ENCODE measurements at regions not wholly inside any gene's neighbourhood (a gene's known extent, or its start where the extent isn't known, plus 50 kb on each side); places are given as distances from the start of the nearest gene placed in this dataset.

DNA sequence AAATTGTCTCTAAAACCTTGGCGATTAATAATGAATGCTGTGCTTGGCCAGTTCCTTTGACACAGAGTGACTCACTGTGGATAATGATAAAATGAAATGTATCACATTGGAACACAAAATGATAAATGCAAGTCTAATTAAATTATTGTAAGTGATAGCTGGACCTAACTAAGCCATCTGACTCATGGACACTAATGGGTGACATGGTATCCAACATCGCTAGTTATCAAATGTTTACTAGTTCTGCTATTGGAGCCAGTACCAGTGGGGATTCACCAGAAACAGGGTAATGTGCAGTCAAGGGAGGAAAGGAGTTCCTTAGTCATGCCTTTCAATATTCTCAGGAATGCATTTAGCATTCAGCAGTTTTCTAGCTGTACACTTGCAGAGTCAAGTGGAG is 736.3 kb upstream of the ACVR2A start:
- no peak overlapping the region for H3K9ac ChIP-seq (ENCODE audit: low read depth in 1 of 3, low read length in 3 of 3)
- H3K4me3 ChIP-seq (ENCODE audit: low read length in 3 of 3): no peak overlapping the region
- peaks cover 0 to 7% (median 6%) of the 10 kb centered on the region in 3 donors for H3K4me1 ChIP-seq (ENCODE audit: control insufficient read depth in 3 of 3, insufficient read depth in 3 of 3, low read length in 3 of 3)
- H3K27me3 ChIP-seq (ENCODE audit: control insufficient read depth in 3 of 3, insufficient read depth in 3 of 3, low read length in 3 of 3): no peaks in the 10 kb centered on the region
- no peaks in the 10 kb centered on the region for H3K9me3 ChIP-seq (ENCODE audit: control insufficient read depth in 3 of 3, low read length in 3 of 3)
- H3K36me3 ChIP-seq (ENCODE audit: control insufficient read depth in 3 of 3, insufficient read depth in 3 of 3, low read length in 3 of 3): no peaks in the 10 kb centered on the region
- no peak overlapping the region for H3K27ac ChIP-seq (ENCODE audit: low read depth, low read length)

GRCh38 chr2:147101941-147102790 is 742.7 kb upstream of the ACVR2A start:
- no peak overlapping the region for H3K9ac ChIP-seq (ENCODE audit: low read depth in 1 of 3, low read length in 3 of 3)

GRCh38 chr2:147100406-147101035 is 744.3 kb upstream of the ACVR2A start:
- Histone ChIP-seq H3K4me3 (ENCODE audit: low read length in 3 of 3) (no peak overlapping the region), H3K27me3 (ENCODE audit: control insufficient read depth in 3 of 3, insufficient read depth in 3 of 3, low read length in 3 of 3) (no peaks in the 10 kb centered on the region), H3K9ac (ENCODE audit: low read depth in 1 of 3, low read length in 3 of 3) (no peak overlapping the region), H3K9me3 (ENCODE audit: control insufficient read depth in 3 of 3, low read length in 3 of 3) (no peaks in the 10 kb centered on the region), H3K27ac (ENCODE audit: low read depth, low read length) (no peak overlapping the region), H3K36me3 (ENCODE audit: control insufficient read depth in 3 of 3, insufficient read depth in 3 of 3, low read length in 3 of 3) (no peaks in the 10 kb centered on the region), H3K4me1 (ENCODE audit: control insufficient read depth in 3 of 3, insufficient read depth in 3 of 3, low read length in 3 of 3) (no peaks in the 10 kb centered on the region)

More at GRCh38 chr2:147101941-147102790, 742.7 kb upstream of the ACVR2A start:
- Histone ChIP-seq H3K27me3 (ENCODE audit: control insufficient read depth in 3 of 3, insufficient read depth in 3 of 3, low read length in 3 of 3) (no peaks in the 10 kb centered on the region), H3K9me3 (ENCODE audit: control insufficient read depth in 3 of 3, low read length in 3 of 3) (no peaks in the 10 kb centered on the region), H3K36me3 (ENCODE audit: control insufficient read depth in 3 of 3, insufficient read depth in 3 of 3, low read length in 3 of 3) (no peaks in the 10 kb centered on the region), H3K4me1 (ENCODE audit: control insufficient read depth in 3 of 3, insufficient read depth in 3 of 3, low read length in 3 of 3) (no peaks in the 10 kb centered on the region), H3K27ac (ENCODE audit: low read depth, low read length) (no peak overlapping the region), H3K4me3 (ENCODE audit: low read length in 3 of 3) (no peak overlapping the region)

DNA sequence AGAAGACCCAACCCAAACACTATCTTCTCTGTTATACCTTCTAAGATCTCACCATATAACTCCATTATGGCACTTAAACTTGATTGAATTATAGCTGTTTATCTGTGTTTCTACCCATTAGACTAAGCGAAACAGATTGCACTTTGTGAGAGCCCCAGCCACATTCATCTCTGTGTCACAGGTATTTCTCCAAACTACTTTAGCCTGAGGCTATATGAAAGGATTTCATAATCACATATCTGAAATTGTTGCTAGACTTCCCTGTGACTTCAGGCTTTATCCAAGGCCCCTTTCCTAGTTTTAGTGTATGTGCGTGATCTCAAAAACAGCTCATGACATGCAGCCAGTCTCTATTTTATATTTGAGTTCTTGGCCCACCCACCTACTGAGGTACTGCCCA is 745.0 kb upstream of the ACVR2A start:
- Histone ChIP-seq H3K9ac (ENCODE audit: low read depth in 1 of 3, low read length in 3 of 3) (no peak overlapping the region), H3K9me3 (ENCODE audit: control insufficient read depth in 3 of 3, low read length in 3 of 3) (no peaks in the 10 kb centered on the region), H3K4me1 (ENCODE audit: control insufficient read depth in 3 of 3, insufficient read depth in 3 of 3, low read length in 3 of 3) (no peaks in the 10 kb centered on the region), H3K4me3 (ENCODE audit: low read length in 3 of 3) (no peak overlapping the region), H3K27ac (ENCODE audit: low read depth, low read length) (no peak overlapping the region), H3K36me3 (ENCODE audit: control insufficient read depth in 3 of 3, insufficient read depth in 3 of 3, low read length in 3 of 3) (no peaks in the 10 kb centered on the region), H3K27me3 (ENCODE audit: control insufficient read depth in 3 of 3, insufficient read depth in 3 of 3, low read length in 3 of 3) (no peaks in the 10 kb centered on the region)

DNA sequence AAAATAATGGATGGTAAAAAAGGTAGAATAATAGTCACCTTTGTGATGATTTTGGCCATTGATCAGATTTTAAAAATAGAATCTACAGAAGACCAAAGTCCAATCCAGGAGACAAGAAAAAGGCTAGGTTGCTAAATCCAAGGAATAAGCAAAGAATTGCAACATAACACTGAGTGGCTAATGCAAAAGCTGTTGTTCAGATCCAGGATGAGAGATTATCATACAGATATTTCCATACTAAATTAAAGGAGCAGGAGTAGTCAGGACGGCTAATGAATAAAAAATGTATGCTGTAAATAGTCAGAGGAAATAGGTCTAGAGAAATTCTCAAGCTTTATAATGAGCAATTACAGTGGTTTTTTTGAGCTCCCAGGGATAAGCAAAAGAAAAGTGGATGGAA is 745.9 kb upstream of the ACVR2A start:
- no peak overlapping the region for H3K4me3 ChIP-seq (ENCODE audit: low read length in 3 of 3)
- no peaks in the 10 kb centered on the region for H3K36me3 ChIP-seq (ENCODE audit: control insufficient read depth in 3 of 3, insufficient read depth in 3 of 3, low read length in 3 of 3)
- H3K27me3 ChIP-seq (ENCODE audit: control insufficient read depth in 3 of 3, insufficient read depth in 3 of 3, low read length in 3 of 3): no peaks in the 10 kb centered on the region
- no peak overlapping the region for H3K27ac ChIP-seq (ENCODE audit: low read depth, low read length)
- no peaks in the 10 kb centered on the region for H3K4me1 ChIP-seq (ENCODE audit: control insufficient read depth in 3 of 3, insufficient read depth in 3 of 3, low read length in 3 of 3)
- no peak overlapping the region for H3K9ac ChIP-seq (ENCODE audit: low read depth in 1 of 3, low read length in 3 of 3)
- no peaks in the 10 kb centered on the region for H3K9me3 ChIP-seq (ENCODE audit: control insufficient read depth in 3 of 3, low read length in 3 of 3)

GRCh38 chr2:147097747-147098146 is 747.1 kb upstream of the ACVR2A start:
- Histone ChIP-seq H3K4me1 (ENCODE audit: control insufficient read depth in 3 of 3, insufficient read depth in 3 of 3, low read length in 3 of 3) (no peaks in the 10 kb centered on the region), H3K9ac (ENCODE audit: low read depth in 1 of 3, low read length in 3 of 3) (no peak overlapping the region), H3K9me3 (ENCODE audit: control insufficient read depth in 3 of 3, low read length in 3 of 3) (no peaks in the 10 kb centered on the region), H3K27me3 (ENCODE audit: control insufficient read depth in 3 of 3, insufficient read depth in 3 of 3, low read length in 3 of 3) (no peaks in the 10 kb centered on the region), H3K36me3 (ENCODE audit: control insufficient read depth in 3 of 3, insufficient read depth in 3 of 3, low read length in 3 of 3) (no peaks in the 10 kb centered on the region), H3K27ac (ENCODE audit: low read depth, low read length) (no peak overlapping the region), H3K4me3 (ENCODE audit: low read length in 3 of 3) (no peak overlapping the region)

- no peak overlapping the region for H3K4me3 ChIP-seq (ENCODE audit: low read length in 3 of 3)
- H3K27me3 ChIP-seq (ENCODE audit: control insufficient read depth in 3 of 3, insufficient read depth in 3 of 3, low read length in 3 of 3): no peaks in the 10 kb centered on the region
- H3K27ac ChIP-seq (ENCODE audit: low read depth, low read length): no peak overlapping the region
- H3K4me1 ChIP-seq (ENCODE audit: control insufficient read depth in 3 of 3, insufficient read depth in 3 of 3, low read length in 3 of 3): no peaks in the 10 kb centered on the region
- H3K36me3 ChIP-seq (ENCODE audit: control insufficient read depth in 3 of 3, insufficient read depth in 3 of 3, low read length in 3 of 3): no peaks in the 10 kb centered on the region
- no peaks in the 10 kb centered on the region for H3K9me3 ChIP-seq (ENCODE audit: control insufficient read depth in 3 of 3, low read length in 3 of 3)
- H3K9ac ChIP-seq (ENCODE audit: low read depth in 1 of 3, low read length in 3 of 3): no peak overlapping the region
Observed at GRCh38 chr2:147096671-147097070, 748.2 kb upstream of the ACVR2A start.

GRCh38 chr2:147095376-147095775 is 749.5 kb upstream of the ACVR2A start:
- no peak overlapping the region for H3K4me3 ChIP-seq (ENCODE audit: low read length in 3 of 3)
- H3K27me3 ChIP-seq (ENCODE audit: control insufficient read depth in 3 of 3, insufficient read depth in 3 of 3, low read length in 3 of 3): no peaks in the 10 kb centered on the region
- no peaks in the 10 kb centered on the region for H3K36me3 ChIP-seq (ENCODE audit: control insufficient read depth in 3 of 3, insufficient read depth in 3 of 3, low read length in 3 of 3)
- H3K27ac ChIP-seq (ENCODE audit: low read depth, low read length): no peak overlapping the region
- H3K9ac ChIP-seq (ENCODE audit: low read depth in 1 of 3, low read length in 3 of 3): no peak overlapping the region
- H3K4me1 ChIP-seq (ENCODE audit: control insufficient read depth in 3 of 3, insufficient read depth in 3 of 3, low read length in 3 of 3): no peaks in the 10 kb centered on the region
- no peaks in the 10 kb centered on the region for H3K9me3 ChIP-seq (ENCODE audit: control insufficient read depth in 3 of 3, low read length in 3 of 3)

- Histone ChIP-seq H3K9ac (ENCODE audit: low read depth in 1 of 3, low read length in 3 of 3) (no peak overlapping the region), H3K9me3 (ENCODE audit: control insufficient read depth in 3 of 3, low read length in 3 of 3) (no peaks in the 10 kb centered on the region), H3K27me3 (ENCODE audit: control insufficient read depth in 3 of 3, insufficient read depth in 3 of 3, low read length in 3 of 3) (no peaks in the 10 kb centered on the region), H3K36me3 (ENCODE audit: control insufficient read depth in 3 of 3, insufficient read depth in 3 of 3, low read length in 3 of 3) (no peaks in the 10 kb centered on the region), H3K27ac (ENCODE audit: low read depth, low read length) (no peak overlapping the region), H3K4me1 (ENCODE audit: control insufficient read depth in 3 of 3, insufficient read depth in 3 of 3, low read length in 3 of 3) (no peaks in the 10 kb centered on the region), H3K4me3 (ENCODE audit: low read length in 3 of 3) (no peak overlapping the region)
Observed at GRCh38 chr2:147094077-147094476, 750.8 kb upstream of the ACVR2A start.

DNA sequence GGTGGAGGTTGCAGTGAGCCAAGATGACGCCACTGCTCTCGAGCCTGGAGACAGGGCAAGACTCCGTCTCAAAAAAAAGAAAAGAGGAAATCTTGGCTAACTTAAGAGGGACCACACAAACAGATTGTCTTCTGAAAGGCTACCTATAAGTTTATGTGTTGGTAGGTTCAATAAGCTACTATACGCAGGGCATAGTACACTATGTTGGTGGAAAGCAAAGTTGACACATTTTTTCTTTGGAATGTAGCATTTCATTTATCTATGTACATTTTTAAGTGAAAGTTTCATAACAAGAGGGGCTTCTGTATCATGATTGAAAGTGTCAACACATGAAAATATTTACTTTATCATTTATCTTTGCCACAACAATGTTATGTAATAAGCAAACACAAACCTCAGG is 752.6 kb upstream of the ACVR2A start:
- Histone ChIP-seq H3K4me3 (ENCODE audit: low read length in 3 of 3) (no peak overlapping the region), H3K36me3 (ENCODE audit: control insufficient read depth in 3 of 3, insufficient read depth in 3 of 3, low read length in 3 of 3) (no peaks in the 10 kb centered on the region), H3K27ac (ENCODE audit: low read depth, low read length) (no peak overlapping the region), H3K9me3 (ENCODE audit: control insufficient read depth in 3 of 3, low read length in 3 of 3) (no peaks in the 10 kb centered on the region), H3K27me3 (ENCODE audit: control insufficient read depth in 3 of 3, insufficient read depth in 3 of 3, low read length in 3 of 3) (no peaks in the 10 kb centered on the region), H3K9ac (ENCODE audit: low read depth in 1 of 3, low read length in 3 of 3) (no peak overlapping the region), H3K4me1 (ENCODE audit: control insufficient read depth in 3 of 3, insufficient read depth in 3 of 3, low read length in 3 of 3) (no peaks in the 10 kb centered on the region)

Data from skeletal muscle tissue (tissue), 3 donors.